Loucy (cell line): ENCODE measurements at regions not wholly inside any gene's neighbourhood (a gene's known extent, or its start where the extent isn't known, plus 50 kb on each side); places are given as distances from the start of the nearest gene placed in this dataset.

Source experiments
- EZH2phosphoT487 ChIP-seq: fragments of 200-600 bp; IDR thresholded peaks from 2 replicates; pipeline ENCODE4 v1.6.1; 2018; ENCODE audit warnings: antibody characterized with exemption, mild to moderate bottlenecking, moderate library complexity, borderline replicate concordance
- TF ChIP-seq, protein P1 (sequence below): fragments of 200-600 bp; sonication (generic); conservative IDR thresholded peaks from 2 replicates; pipeline ENCODE4 v1.5.1; 2014; ENCODE audit warnings: mild to moderate bottlenecking, antibody characterized with exemption, low read length

DNA sequence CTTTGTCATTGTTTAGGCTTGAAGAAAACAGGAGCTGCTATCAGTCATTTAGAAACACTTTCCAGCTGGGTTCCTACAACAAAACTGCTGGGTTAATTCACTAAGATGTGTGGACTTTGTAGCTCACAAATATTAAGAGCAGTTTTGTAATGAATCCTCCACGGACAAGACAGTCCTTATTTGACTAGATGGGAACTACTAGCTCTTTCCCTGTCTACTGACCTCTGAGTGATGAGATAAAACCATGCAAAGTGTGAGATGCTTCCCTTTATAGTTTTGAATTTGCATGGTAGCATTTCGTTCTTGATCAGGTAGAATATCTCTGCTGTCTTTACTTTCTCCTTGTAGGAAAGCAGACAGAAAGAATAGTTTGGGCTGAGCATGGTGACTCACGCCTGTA, 72.9 kb upstream of the STXBP6 start:
- TF ChIP-seq, protein P1, sequence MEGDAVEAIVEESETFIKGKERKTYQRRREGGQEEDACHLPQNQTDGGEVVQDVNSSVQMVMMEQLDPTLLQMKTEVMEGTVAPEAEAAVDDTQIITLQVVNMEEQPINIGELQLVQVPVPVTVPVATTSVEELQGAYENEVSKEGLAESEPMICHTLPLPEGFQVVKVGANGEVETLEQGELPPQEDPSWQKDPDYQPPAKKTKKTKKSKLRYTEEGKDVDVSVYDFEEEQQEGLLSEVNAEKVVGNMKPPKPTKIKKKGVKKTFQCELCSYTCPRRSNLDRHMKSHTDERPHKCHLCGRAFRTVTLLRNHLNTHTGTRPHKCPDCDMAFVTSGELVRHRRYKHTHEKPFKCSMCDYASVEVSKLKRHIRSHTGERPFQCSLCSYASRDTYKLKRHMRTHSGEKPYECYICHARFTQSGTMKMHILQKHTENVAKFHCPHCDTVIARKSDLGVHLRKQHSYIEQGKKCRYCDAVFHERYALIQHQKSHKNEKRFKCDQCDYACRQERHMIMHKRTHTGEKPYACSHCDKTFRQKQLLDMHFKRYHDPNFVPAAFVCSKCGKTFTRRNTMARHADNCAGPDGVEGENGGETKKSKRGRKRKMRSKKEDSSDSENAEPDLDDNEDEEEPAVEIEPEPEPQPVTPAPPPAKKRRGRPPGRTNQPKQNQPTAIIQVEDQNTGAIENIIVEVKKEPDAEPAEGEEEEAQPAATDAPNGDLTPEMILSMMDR = no peak
- no peak for TF ChIP-seq EZH2phosphoT487
